Endodermal cell (in vitro differentiated cells): ENCODE measurements at regions not wholly inside any gene's neighbourhood (a gene's known extent, or its start where the extent isn't known, plus 50 kb on each side); places are given as distances from the start of the nearest gene placed in this dataset.
A peak's percentile ranks its signal among the peaks of the same experiment; 100 is the strongest.

Experiments used
- DNase-seq: peaks from one replicate; pipeline ENCODE4 v3.0.0-alpha.2; 2017
- H3K27ac ChIP-seq: 2 replicates; pipeline ENCODE4 v1.5.1; 2013; ENCODE audit warnings: mild to moderate bottlenecking, low read depth, low read length, moderate library complexity
- H3K27me3 ChIP-seq: 2 replicates; pipeline ENCODE4 v1.6.1; 2013; ENCODE audit warnings: mild to moderate bottlenecking, low read length, moderate library complexity; ENCODE audit not compliant: insufficient read depth, control insufficient read depth, poor library complexity, severe bottlenecking
- H3K36me3 ChIP-seq: 2 replicates; pipeline ENCODE4 v1.7.0; 2013; ENCODE audit warnings: mild to moderate bottlenecking, low read length, moderate library complexity; ENCODE audit not compliant: control insufficient read depth, insufficient read depth
- H3K4me1 ChIP-seq: one replicate; pipeline ENCODE4 v1.7.0; 2013; ENCODE audit warnings: low read length; ENCODE audit not compliant: control insufficient read depth, insufficient read depth
- H3K4me3 ChIP-seq: 2 replicates; pipeline ENCODE4 v1.5.1; 2013; ENCODE audit warnings: mild to moderate bottlenecking, low read length, moderate library complexity
- H3K9ac ChIP-seq: 2 replicates; pipeline ENCODE4 v1.6.1; 2013; ENCODE audit warnings: mild to moderate bottlenecking, low read length, moderate library complexity; ENCODE audit not compliant: poor library complexity, severe bottlenecking; ENCODE audit errors: extremely low read depth
- H3K9me3 ChIP-seq: 2 replicates; pipeline ENCODE4 v1.6.1; 2013; ENCODE audit warnings: mild to moderate bottlenecking, low read length, moderate library complexity; ENCODE audit not compliant: control insufficient read depth
- H3K27ac Mint-ChIP-seq: 2 replicates; pipeline ENCODE4 v1.8.0; 2020; ENCODE audit warnings: mixed read lengths
- H3K27me3 Mint-ChIP-seq: 2 replicates; pipeline ENCODE4 v1.8.0; 2021; ENCODE audit warnings: mild to moderate bottlenecking, mixed read lengths; ENCODE audit not compliant: insufficient read depth
- H3K36me3 Mint-ChIP-seq: 2 replicates; pipeline ENCODE4 v1.8.0; 2020; ENCODE audit warnings: low read depth, mixed read lengths
- H3K4me1 Mint-ChIP-seq: 2 replicates; pipeline ENCODE4 v1.8.0; 2020; ENCODE audit warnings: mixed read lengths
- H3K4me3 Mint-ChIP-seq: 2 replicates; pipeline ENCODE4 v1.8.0; 2020; ENCODE audit warnings: mild to moderate bottlenecking, moderate library complexity, mixed read lengths
- H3K9me3 Mint-ChIP-seq: 2 replicates; pipeline ENCODE4 v1.8.0; 2020; ENCODE audit warnings: mild to moderate bottlenecking, mixed read lengths
- CTCF ChIP-seq: fragments of 200-600 bp; sonication (generic); conservative IDR thresholded peaks from 2 replicates; pipeline ENCODE4 v1.5.0; 2021; ENCODE audit warnings: antibody characterized with exemption, mild to moderate bottlenecking
- WGBS, 2 experiments: methylation state at CpG; one replicate each; pipeline versions ENCODE4 v1.1.5 to v1.1.7; 2013; ENCODE audit warnings: missing lambda C conversion rate in 2 of 2, mixed read lengths in 1 of 2; ENCODE audit not compliant: insufficient coverage in 1 of 2, insufficient read length in 1 of 2; 5-methylcytosine and 5-hydroxymethylcytosine counted together

GRCh38 chr5:1746371-1747078 lies 53.1 kb downstream of the MRPL36 start:
- no peaks in the 10 kb centered on the region for H3K9me3 ChIP-seq
- no peak overlapping the region for H3K9ac ChIP-seq

DNA sequence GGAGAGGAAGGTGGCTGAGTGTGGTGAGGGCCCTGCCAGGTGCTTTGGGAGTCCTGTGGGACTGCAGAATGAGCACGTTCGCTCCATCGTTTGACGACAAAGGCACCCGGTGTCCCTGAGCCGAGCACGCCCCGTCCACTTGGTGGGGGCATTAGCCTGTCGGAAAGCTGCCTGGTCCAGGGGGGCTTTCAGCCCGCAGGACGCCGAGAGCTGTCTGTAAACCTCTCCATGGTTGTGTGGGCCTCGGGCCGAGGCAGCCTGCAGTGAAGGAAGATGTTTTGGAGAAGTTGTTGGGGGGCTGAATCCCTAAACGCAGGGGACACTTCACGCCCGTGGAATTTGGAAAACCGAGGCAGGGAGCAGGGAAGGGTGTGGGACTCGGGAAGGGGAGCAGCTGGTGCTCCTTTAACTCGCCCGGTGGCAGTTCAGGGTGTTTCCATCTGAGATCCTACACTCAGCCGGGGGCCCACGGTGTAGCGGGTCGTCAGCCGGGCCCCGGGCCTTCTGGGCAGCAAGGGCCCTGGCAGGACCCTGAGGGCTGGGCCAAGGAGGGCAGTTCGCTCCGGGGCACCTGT lies 53.8 kb downstream of the MRPL36 start:
- H3K9ac ChIP-seq = no peak overlapping the region
- no peak overlapping the region for H3K27ac ChIP-seq
- peaks cover 5% of the 10 kb centered on the region for H3K9me3 Mint-ChIP-seq
- H3K27me3 Mint-ChIP-seq = peaks cover 3% of the 10 kb centered on the region
- no peak for TF ChIP-seq CTCF
- H3K4me1 Mint-ChIP-seq = no peaks in the 10 kb centered on the region
- H3K4me3 Mint-ChIP-seq = no peak overlapping the region
- no peak overlapping the region for H3K4me3 ChIP-seq
- H3K36me3 Mint-ChIP-seq = no peaks in the 10 kb centered on the region
- H3K9me3 ChIP-seq = no peaks in the 10 kb centered on the region
- H3K27ac Mint-ChIP-seq = no peak overlapping the region
- no peak for DNase-seq
- H3K4me1 ChIP-seq = no peaks in the 10 kb centered on the region
- 91 to 98% methylated on average over 18 to 29 of the region's 29 CpGs for WGBS, 2 experiments
- H3K27me3 ChIP-seq = no peaks in the 10 kb centered on the region
- no peaks in the 10 kb centered on the region for H3K36me3 ChIP-seq

More at GRCh38 chr5:1746371-1747078, 53.1 kb downstream of the MRPL36 start:
- peaks cover 3% of the 10 kb centered on the region for H3K27me3 Mint-ChIP-seq
- H3K4me3 Mint-ChIP-seq = no peak overlapping the region
- peaks cover 4% of the 10 kb centered on the region for H3K9me3 Mint-ChIP-seq
- no peak overlapping the region for H3K27ac Mint-ChIP-seq
- H3K27ac ChIP-seq = no peak overlapping the region
- H3K4me3 ChIP-seq = no peak overlapping the region
- no peaks in the 10 kb centered on the region for H3K4me1 Mint-ChIP-seq
- no peaks in the 10 kb centered on the region for H3K4me1 ChIP-seq
- no peaks in the 10 kb centered on the region for H3K36me3 Mint-ChIP-seq
- no peaks in the 10 kb centered on the region for H3K27me3 ChIP-seq
- DNase-seq = peak; percentile 41
- no peak for TF ChIP-seq CTCF
- no peaks in the 10 kb centered on the region for H3K36me3 ChIP-seq
- 94% methylated on average over 50 to 63 of the region's 63 CpGs for WGBS, 2 experiments

DNA sequence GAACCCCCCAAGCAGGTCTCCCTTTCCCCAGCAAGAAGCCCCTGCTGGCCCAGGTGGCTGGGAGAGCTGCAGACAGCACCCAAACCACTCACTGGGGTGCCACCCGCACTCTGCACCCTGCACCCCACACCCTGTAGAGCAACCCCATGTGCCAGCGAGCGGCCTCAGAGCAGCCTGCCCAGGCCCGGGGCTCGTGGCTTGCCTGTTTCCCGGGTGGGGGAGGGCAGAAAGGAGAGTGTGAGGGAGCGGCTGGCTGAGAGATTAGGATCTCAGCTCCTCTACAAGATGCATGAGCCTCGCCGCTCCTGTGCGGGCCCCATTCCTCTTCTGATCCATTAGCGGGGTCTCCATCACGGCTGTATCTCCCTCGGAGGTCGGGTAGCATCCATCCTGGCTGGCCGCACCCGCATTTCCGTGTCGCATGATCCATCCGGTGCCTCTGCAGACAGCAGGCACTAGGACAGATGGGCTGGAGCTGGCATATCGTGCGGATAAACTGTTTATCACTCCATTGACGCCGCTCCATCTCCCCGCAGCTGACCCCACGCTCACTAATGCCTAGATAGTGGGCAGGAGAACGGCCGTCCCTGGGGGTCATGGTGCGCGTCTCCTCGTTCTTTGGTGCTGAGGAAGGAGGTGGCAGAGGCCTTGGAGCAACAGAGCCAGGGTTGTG lies 54.4 kb downstream of the MRPL36 start:
- H3K27me3 Mint-ChIP-seq = peaks cover 3% of the 10 kb centered on the region
- no peak for TF ChIP-seq CTCF
- 94 to 95% methylated on average over 16 to 30 of the region's 30 CpGs for WGBS, 2 experiments
- peaks cover 4% of the 10 kb centered on the region for H3K9me3 ChIP-seq
- H3K27ac ChIP-seq = no peak overlapping the region
- H3K9ac ChIP-seq = no peak overlapping the region
- no peaks in the 10 kb centered on the region for H3K36me3 Mint-ChIP-seq
- peaks cover 10% of the 10 kb centered on the region for H3K9me3 Mint-ChIP-seq
- H3K4me1 Mint-ChIP-seq = no peaks in the 10 kb centered on the region
- H3K4me3 Mint-ChIP-seq = no peak overlapping the region
- H3K27ac Mint-ChIP-seq = no peak overlapping the region
- no peak overlapping the region for H3K4me3 ChIP-seq
- no peaks in the 10 kb centered on the region for H3K4me1 ChIP-seq
- DNase-seq = peak; percentile 32
- H3K36me3 ChIP-seq = no peaks in the 10 kb centered on the region
- H3K27me3 ChIP-seq = no peaks in the 10 kb centered on the region
